ENCODE measurements at regions not wholly inside any gene's neighbourhood (a gene's known extent, or its start where the extent isn't known, plus 50 kb on each side); places are given as distances from the start of the nearest gene placed in this dataset.

GRCh38 chr22:49574205-49574880 is 253.3 kb downstream of the BRD1 start:
- Histone ChIP-seq H3K27ac (ENCODE audit: low read depth, low read length) (no peak overlapping the region), H3K4me2 (ENCODE audit: low read length) (no peak overlapping the region), H3K79me2 (ENCODE audit: control insufficient read depth, low read length) (no peaks in the 10 kb centered on the region), H3F3A (ENCODE audit: control insufficient read depth, insufficient read depth) (no peaks in the 10 kb centered on the region), H3K4me1 (ENCODE audit: control insufficient read depth, low read length) (no peaks in the 10 kb centered on the region), H3K36me3 (ENCODE audit: control insufficient read depth, low read length) (no peaks in the 10 kb centered on the region), H4K20me1 (ENCODE audit: control insufficient read depth, insufficient read depth, low read depth, low read length) (no peaks in the 10 kb centered on the region), H3K27me3 (ENCODE audit: control insufficient read depth, low read length) (no peaks in the 10 kb centered on the region), H3K9me2 (replicated peaks; ENCODE audit: control insufficient read depth, low read length) (no peaks in the 10 kb centered on the region), H3K9me3 (ENCODE audit: control insufficient read depth, insufficient read depth, low read length) (no peaks in the 10 kb centered on the region), H3K4me3 (ENCODE audit: low read length) (no peak overlapping the region)
- TF ChIP-seq CTCF (IDR thresholded peaks at IDR 0.05; ENCODE audit: low read depth, low read length, poor library complexity, severe bottlenecking) = no peak
- no peak for TF ChIP-seq EZH2phosphoT487 (IDR thresholded peaks at IDR 0.05; ENCODE audit: borderline replicate concordance, low read length)

GRCh38 chr22:49573109-49573765 is 254.4 kb downstream of the BRD1 start:
- H3K9me2 ChIP-seq (replicated peaks; ENCODE audit: control insufficient read depth, low read length) = no peaks in the 10 kb centered on the region
- H3K9me3 ChIP-seq (ENCODE audit: control insufficient read depth, insufficient read depth, low read length) = no peaks in the 10 kb centered on the region
- no peak overlapping the region for H3K27ac ChIP-seq (ENCODE audit: low read depth, low read length)
- H3K4me3 ChIP-seq (ENCODE audit: low read length) = no peak overlapping the region
- no peaks in the 10 kb centered on the region for H3K36me3 ChIP-seq (ENCODE audit: control insufficient read depth, low read length)
- TF ChIP-seq EZH2phosphoT487 (IDR thresholded peaks at IDR 0.05; ENCODE audit: borderline replicate concordance, low read length) (no peak), CTCF (IDR thresholded peaks at IDR 0.05; ENCODE audit: low read depth, low read length, poor library complexity, severe bottlenecking) (no peak)
- H3F3A ChIP-seq (ENCODE audit: control insufficient read depth, insufficient read depth) = no peaks in the 10 kb centered on the region
- no peaks in the 10 kb centered on the region for H3K79me2 ChIP-seq (ENCODE audit: control insufficient read depth, low read length)
- H3K4me2 ChIP-seq (ENCODE audit: low read length) = no peak overlapping the region
- no peaks in the 10 kb centered on the region for H3K27me3 ChIP-seq (ENCODE audit: control insufficient read depth, low read length)
- no peaks in the 10 kb centered on the region for H3K4me1 ChIP-seq (ENCODE audit: control insufficient read depth, low read length)
- no peaks in the 10 kb centered on the region for H4K20me1 ChIP-seq (ENCODE audit: control insufficient read depth, insufficient read depth, low read depth, low read length)

- H3K4me1 ChIP-seq (ENCODE audit: control insufficient read depth, low read length) = no peaks in the 10 kb centered on the region
- H3K79me2 ChIP-seq (ENCODE audit: control insufficient read depth, low read length) = no peaks in the 10 kb centered on the region
- H3F3A ChIP-seq (ENCODE audit: control insufficient read depth, insufficient read depth) = no peaks in the 10 kb centered on the region
- no peaks in the 10 kb centered on the region for H3K9me3 ChIP-seq (ENCODE audit: control insufficient read depth, insufficient read depth, low read length)
- no peak overlapping the region for H3K27ac ChIP-seq (ENCODE audit: low read depth, low read length)
- no peaks in the 10 kb centered on the region for H3K27me3 ChIP-seq (ENCODE audit: control insufficient read depth, low read length)
- H4K20me1 ChIP-seq (ENCODE audit: control insufficient read depth, insufficient read depth, low read depth, low read length) = no peaks in the 10 kb centered on the region
- H3K9me2 ChIP-seq (replicated peaks; ENCODE audit: control insufficient read depth, low read length) = no peaks in the 10 kb centered on the region
- TF ChIP-seq CTCF (IDR thresholded peaks at IDR 0.05; ENCODE audit: low read depth, low read length, poor library complexity, severe bottlenecking) = no peak
- TF ChIP-seq EZH2phosphoT487 (IDR thresholded peaks at IDR 0.05; ENCODE audit: borderline replicate concordance, low read length) = no peak
- no peaks in the 10 kb centered on the region for H3K36me3 ChIP-seq (ENCODE audit: control insufficient read depth, low read length)
- H3K4me3 ChIP-seq (ENCODE audit: low read length) = no peak overlapping the region
- H3K4me2 ChIP-seq (ENCODE audit: low read length) = no peak overlapping the region
These were observed 256.3 kb downstream of the BRD1 start for GRCh38 chr22:49571326-49571725.
